DOHH2 (cell line): ENCODE measurements at regions not wholly inside any gene's neighbourhood (a gene's known extent, or its start where the extent isn't known, plus 50 kb on each side); places are given as distances from the start of the nearest gene placed in this dataset.

ENCODE experiments used
- EZH2phosphoT487 ChIP-seq: fragments of 200-600 bp; sonication (generic); IDR thresholded peaks from 2 replicates; pipeline ENCODE4 v1.6.1; 2017; ENCODE audit warnings: borderline replicate concordance, mild to moderate bottlenecking, antibody characterized with exemption, low read length, moderate library complexity, mixed read lengths
- TF ChIP-seq, protein P1 (sequence below): fragments of 200-600 bp; sonication (generic); IDR thresholded peaks from one replicate; pipeline ENCODE4 v1.5.1; 2014; ENCODE audit warnings: antibody characterized with exemption, mild to moderate bottlenecking, low read depth, low read length; ENCODE audit not compliant: poor library complexity, severe bottlenecking

DNA sequence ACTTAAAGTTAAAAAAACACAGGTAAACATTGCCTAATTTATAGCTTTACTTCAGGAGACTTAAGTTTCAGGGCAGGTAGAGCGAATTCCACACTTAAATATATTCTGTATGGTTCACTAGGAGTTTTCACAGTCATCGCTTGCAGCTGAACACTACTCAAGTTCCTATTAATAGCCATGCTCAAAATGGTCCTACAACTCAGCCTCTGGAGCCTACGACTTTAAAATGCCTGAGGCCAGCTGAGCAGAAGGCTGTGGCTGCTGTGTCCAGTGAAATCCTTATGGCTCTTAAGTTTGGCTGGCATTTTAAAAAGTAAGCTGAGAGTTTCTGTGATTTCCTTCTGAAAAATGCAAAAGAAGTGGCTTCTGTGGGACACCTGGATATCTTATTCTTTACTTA lies 105.4 kb upstream of the GLI3 start:
- TF ChIP-seq, protein P1, sequence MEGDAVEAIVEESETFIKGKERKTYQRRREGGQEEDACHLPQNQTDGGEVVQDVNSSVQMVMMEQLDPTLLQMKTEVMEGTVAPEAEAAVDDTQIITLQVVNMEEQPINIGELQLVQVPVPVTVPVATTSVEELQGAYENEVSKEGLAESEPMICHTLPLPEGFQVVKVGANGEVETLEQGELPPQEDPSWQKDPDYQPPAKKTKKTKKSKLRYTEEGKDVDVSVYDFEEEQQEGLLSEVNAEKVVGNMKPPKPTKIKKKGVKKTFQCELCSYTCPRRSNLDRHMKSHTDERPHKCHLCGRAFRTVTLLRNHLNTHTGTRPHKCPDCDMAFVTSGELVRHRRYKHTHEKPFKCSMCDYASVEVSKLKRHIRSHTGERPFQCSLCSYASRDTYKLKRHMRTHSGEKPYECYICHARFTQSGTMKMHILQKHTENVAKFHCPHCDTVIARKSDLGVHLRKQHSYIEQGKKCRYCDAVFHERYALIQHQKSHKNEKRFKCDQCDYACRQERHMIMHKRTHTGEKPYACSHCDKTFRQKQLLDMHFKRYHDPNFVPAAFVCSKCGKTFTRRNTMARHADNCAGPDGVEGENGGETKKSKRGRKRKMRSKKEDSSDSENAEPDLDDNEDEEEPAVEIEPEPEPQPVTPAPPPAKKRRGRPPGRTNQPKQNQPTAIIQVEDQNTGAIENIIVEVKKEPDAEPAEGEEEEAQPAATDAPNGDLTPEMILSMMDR: no peak
- TF ChIP-seq EZH2phosphoT487: no peak
